ENCODE measurements at regions not wholly inside any gene's neighbourhood (a gene's known extent, or its start where the extent isn't known, plus 50 kb on each side); places are given as distances from the start of the nearest gene placed in this dataset.

DNA sequence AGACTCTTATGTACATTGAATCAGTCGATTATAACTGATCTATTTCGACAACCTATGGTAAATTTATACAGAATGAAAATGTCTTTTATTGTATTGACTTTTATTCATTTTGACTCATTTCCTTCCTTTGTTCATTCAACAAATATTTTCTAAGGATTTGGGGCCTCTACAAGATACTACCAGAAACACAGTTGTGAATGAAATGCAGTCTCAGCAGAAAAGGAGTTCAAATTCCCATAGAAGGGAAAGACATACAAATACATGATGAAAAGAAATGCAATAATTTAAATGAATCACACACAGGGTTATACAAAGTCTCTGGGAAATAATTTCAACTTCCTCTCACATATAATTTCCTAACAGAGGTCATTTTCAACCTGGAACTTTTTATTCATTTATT lies 134.0 kb upstream of the SEMA3A start:
- TF ChIP-seq, protein P1, sequence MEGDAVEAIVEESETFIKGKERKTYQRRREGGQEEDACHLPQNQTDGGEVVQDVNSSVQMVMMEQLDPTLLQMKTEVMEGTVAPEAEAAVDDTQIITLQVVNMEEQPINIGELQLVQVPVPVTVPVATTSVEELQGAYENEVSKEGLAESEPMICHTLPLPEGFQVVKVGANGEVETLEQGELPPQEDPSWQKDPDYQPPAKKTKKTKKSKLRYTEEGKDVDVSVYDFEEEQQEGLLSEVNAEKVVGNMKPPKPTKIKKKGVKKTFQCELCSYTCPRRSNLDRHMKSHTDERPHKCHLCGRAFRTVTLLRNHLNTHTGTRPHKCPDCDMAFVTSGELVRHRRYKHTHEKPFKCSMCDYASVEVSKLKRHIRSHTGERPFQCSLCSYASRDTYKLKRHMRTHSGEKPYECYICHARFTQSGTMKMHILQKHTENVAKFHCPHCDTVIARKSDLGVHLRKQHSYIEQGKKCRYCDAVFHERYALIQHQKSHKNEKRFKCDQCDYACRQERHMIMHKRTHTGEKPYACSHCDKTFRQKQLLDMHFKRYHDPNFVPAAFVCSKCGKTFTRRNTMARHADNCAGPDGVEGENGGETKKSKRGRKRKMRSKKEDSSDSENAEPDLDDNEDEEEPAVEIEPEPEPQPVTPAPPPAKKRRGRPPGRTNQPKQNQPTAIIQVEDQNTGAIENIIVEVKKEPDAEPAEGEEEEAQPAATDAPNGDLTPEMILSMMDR (IDR thresholded peaks at IDR 0.05) = no peak
- TF ChIP-seq POLR2A (IDR thresholded peaks at IDR 0.05) = no peak
